Uterus (tissue), 2 donors: ENCODE measurements at regions not wholly inside any gene's neighbourhood (a gene's known extent, or its start where the extent isn't known, plus 50 kb on each side); places are given as distances from the start of the nearest gene placed in this dataset.

Experiments
- CTCF ChIP-seq, 4 experiments: fragments of 200-600 bp in 2 of 4; fragments of 450-650 bp in 2 of 4; sonication (generic) in 2 of 4; IDR thresholded peaks; one replicate each; pipeline ENCODE4 v1.5.1; 2016 to 2019; ENCODE audit warnings: antibody characterized with exemption in 4 of 4, mild to moderate bottlenecking in 2 of 4, moderate library complexity in 1 of 4
- POLR2A ChIP-seq, 2 donors: fragments of 450-650 bp; IDR thresholded peaks; one replicate each; pipeline ENCODE4 v1.6.1; 2016; ENCODE audit warnings: antibody characterized with exemption in 2 of 2, mild to moderate bottlenecking in 1 of 2, moderate library complexity in 1 of 2

DNA sequence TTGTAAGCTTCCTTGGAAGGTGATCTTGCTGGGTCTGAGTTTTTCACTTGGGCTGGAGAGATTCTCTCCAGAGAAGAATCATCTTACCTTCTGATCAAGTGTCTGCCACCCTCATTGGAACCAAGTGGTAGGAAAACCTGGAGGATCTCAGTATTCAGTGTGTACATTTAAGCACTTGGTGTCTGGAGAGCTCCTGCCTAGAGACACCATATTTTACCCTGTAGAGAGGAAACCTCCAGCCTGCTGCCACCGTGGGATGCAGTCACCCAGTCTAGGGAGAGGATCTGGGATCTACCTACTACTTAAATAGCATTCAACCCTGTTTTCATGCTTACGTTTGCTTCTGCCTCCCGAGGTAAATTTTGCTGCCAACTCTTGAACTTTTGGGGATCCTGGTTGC is 274.3 kb downstream of the SV2B start:
- no peak for TF ChIP-seq CTCF (IDR thresholded peaks at IDR 0.05)
- no peak for TF ChIP-seq POLR2A (IDR thresholded peaks at IDR 0.05)
